ENCODE measurements at regions not wholly inside any gene's neighbourhood (a gene's known extent, or its start where the extent isn't known, plus 50 kb on each side); places are given as distances from the start of the nearest gene placed in this dataset.
A peak's percentile ranks its signal among the peaks of the same experiment; 100 is the strongest.
"Not testable (repeated sequence)": the region's sequence is repeated elsewhere in the genome, so short reads cannot be mapped to it uniquely, and the experiment has no call there.

DNA sequence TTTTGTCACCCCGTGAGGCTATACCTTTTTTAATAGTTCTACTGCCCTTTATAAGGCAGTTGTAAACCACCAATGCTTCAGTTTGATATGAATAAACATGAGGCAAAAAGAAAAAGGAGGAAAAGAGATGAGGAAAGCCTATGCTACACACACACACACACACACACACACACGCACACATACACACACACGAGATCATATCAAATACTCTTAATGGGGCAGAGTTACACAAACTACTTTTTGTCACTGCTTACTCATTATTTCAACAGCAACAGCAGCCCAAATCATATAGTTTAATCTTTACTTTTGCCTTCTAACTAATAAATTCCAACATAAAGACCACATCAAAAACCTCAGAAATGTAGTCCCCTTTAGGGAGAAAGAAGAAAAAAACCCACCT is 116.8 kb upstream of the PAM start:
- H3K9me3 Mint-ChIP-seq, result peaks cover 4 to 11% of the 10 kb centered on the region in 2 donors
- H3K27ac Mint-ChIP-seq, result no peak overlapping the region
- ATAC-seq (no peak), DNase-seq (ENCODE audit: low spot score in 2 of 2) (no peak)
- H3K36me3 Mint-ChIP-seq, result peaks cover 0 to 10% of the 10 kb centered on the region in 2 donors

DNA sequence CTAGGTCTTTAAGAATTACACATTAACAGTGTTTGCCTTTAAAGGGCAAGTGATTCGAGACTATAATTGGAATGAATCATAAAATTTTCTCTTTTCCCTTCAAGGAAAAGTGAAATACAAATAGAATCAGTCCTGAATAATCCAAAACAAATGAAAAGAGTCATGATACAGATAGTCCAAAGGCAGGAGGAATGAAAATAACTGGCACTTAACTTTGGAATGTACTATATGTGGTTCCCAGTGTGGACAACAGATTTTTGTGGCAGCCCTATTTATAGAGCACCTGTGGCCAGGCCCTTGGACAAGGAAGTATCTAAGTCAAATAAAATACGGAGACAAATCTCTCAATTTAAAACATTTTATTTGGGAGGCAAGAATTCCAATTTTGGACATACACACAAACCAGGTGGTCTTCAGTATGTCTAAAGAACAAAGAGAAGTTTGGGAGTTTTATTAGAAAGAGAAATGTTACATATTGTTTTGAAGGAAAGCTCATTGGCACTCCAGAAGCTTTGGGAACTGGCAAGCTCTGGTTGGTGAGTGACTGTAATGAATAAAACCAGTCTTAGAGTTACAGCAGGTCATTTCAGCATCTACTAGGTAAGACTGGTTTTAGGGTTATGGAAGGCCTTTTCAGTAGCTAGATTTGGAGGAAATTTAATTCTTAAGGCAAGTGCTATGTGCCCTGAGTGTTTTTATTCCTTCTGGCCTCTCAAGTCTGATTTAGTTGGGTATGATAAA is 116.0 kb upstream of the PAM start:
- ATAC-seq, result no peak
- DNase-seq (ENCODE audit: low spot score in 2 of 2), result no peak
- H3K36me3 Mint-ChIP-seq, result peaks cover 0 to 14% of the 10 kb centered on the region in 2 donors
- H3K27ac Mint-ChIP-seq, result no peak overlapping the region
- H3K9me3 Mint-ChIP-seq, result peaks cover 4 to 5% of the 10 kb centered on the region in 2 donors

- ATAC-seq, result no peak
- Mint-ChIP-seq H3K27ac (no peak overlapping the region), H3K9me3 (peaks cover 0 to 6% of the 10 kb centered on the region in 2 donors), H3K36me3 (no peaks in the 10 kb centered on the region)
- no peak for DNase-seq (ENCODE audit: low spot score in 2 of 2)
Observed at GRCh38 chr5:102649731-102650130, 105.4 kb upstream of the PAM start.

DNA sequence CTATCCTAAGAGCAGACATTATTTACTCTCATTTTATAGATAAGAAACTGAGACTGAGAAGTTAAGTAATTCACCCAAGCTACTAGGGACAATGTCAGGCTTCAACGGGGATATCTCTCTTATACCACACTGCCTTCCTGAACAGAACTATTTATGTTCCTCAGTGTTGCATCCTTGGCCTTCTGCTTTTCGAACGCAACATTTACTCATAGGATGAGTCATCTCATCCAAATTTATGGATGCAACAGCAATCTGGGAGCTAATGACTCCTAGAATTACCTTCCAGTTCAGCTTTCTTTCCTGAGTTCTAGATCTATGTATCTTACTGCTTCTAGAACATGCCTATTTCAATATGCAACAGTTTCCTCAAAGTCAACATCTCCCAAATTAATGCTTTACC is 103.6 kb upstream of the PAM start:
- Mint-ChIP-seq H3K36me3 (no peaks in the 10 kb centered on the region), H3K9me3 (peaks cover 0 to 5% of the 10 kb centered on the region in 2 donors), H3K27ac (no peak overlapping the region)
- no peak for DNase-seq (ENCODE audit: low spot score in 2 of 2)
- ATAC-seq, result no peak

DNA sequence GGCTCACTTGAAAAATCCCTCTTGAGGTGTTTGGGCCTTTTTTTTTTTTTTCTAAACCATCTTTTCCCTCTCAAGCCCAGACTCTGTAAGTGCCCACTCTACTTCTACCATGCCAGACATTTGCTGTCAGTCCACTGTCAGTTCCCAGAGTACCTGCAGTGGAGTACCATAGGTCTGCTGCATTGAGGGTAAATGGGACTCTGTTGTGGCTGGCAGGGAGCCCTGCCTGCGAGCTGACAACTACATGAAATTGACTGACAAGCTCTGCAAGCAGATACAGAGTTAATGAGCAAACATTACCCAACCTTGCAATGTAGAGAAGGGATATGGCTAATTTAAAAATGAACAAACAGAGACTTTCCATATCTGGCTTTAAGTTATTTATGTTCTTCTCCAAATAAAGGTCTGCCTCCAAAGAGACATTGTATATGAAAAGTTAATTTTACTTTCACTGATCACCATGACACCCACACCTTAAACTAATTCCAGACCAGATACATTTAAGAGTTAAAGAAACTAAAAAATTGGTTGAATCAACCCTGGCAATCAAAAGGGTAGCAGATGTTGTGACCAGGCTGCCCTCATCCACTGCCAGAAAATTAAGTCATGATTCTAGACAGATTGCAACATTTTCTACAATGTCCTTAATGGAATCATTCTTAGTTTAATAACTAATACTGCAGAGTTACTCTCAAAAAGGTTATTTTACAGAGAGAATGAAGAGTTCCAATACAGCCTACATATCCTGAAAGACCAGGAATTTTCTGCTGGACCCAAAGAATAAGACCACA is 100.4 kb upstream of the PAM start:
- DNase-seq (ENCODE audit: low spot score in 2 of 2) (no peak), ATAC-seq (no peak)
- Mint-ChIP-seq H3K27ac (no peak overlapping the region), H3K36me3 (no peaks in the 10 kb centered on the region), H3K9me3 (no peaks in the 10 kb centered on the region)

GRCh38 chr5:102659151-102659550 is 96.0 kb upstream of the PAM start:
- Mint-ChIP-seq H3K36me3 (no peaks in the 10 kb centered on the region), H3K27ac (no peak overlapping the region), H3K9me3 (no peaks in the 10 kb centered on the region)
- no peak for DNase-seq (ENCODE audit: low spot score in 2 of 2)
- ATAC-seq, result no peak

DNA sequence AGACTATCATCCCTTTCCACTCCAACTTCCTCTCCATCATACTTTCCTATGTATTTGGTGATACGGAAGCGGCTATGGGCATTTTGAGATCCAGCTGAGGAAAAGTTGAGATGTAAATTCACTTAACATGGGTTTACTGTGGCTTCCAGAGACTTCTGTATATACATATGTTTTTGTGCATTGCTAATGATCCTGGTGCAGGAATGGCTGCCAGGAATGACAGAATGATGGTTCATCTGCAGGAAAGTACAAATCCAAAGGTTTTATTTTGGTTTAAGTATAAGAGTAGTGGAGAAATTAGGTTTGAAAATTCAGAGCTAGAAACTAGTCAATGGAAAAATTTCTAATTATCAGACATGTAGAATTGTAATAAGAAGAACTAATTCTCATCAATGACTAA is 95.0 kb upstream of the PAM start:
- Mint-ChIP-seq H3K36me3 (no peaks in the 10 kb centered on the region), H3K27ac (no peak overlapping the region), H3K9me3 (no peaks in the 10 kb centered on the region)
- ATAC-seq (no peak), DNase-seq (ENCODE audit: low spot score in 2 of 2) (no peak)

GRCh38 chr5:102663749-102664530 is 91.2 kb upstream of the PAM start:
- H3K36me3 Mint-ChIP-seq, result no peaks in the 10 kb centered on the region
- DNase-seq (ENCODE audit: low spot score in 2 of 2), result no peak
- no peaks in the 10 kb centered on the region for H3K9me3 Mint-ChIP-seq
- ATAC-seq, result no peak
- H3K27ac Mint-ChIP-seq, result no peak overlapping the region

GRCh38 chr5:102664616-102665335 is 90.3 kb upstream of the PAM start:
- Mint-ChIP-seq H3K27ac (no peak overlapping the region), H3K36me3 (no peaks in the 10 kb centered on the region), H3K9me3 (no peaks in the 10 kb centered on the region)
- ATAC-seq (no peak), DNase-seq (ENCODE audit: low spot score in 2 of 2) (no peak)

GRCh38 chr5:102666164-102666946 is 88.8 kb upstream of the PAM start:
- ATAC-seq (no peak), DNase-seq (ENCODE audit: low spot score in 2 of 2) (no peak)
- no peaks in the 10 kb centered on the region for H3K9me3 Mint-ChIP-seq
- H3K36me3 Mint-ChIP-seq, result no peaks in the 10 kb centered on the region
- H3K27ac Mint-ChIP-seq, result no peak overlapping the region

DNA sequence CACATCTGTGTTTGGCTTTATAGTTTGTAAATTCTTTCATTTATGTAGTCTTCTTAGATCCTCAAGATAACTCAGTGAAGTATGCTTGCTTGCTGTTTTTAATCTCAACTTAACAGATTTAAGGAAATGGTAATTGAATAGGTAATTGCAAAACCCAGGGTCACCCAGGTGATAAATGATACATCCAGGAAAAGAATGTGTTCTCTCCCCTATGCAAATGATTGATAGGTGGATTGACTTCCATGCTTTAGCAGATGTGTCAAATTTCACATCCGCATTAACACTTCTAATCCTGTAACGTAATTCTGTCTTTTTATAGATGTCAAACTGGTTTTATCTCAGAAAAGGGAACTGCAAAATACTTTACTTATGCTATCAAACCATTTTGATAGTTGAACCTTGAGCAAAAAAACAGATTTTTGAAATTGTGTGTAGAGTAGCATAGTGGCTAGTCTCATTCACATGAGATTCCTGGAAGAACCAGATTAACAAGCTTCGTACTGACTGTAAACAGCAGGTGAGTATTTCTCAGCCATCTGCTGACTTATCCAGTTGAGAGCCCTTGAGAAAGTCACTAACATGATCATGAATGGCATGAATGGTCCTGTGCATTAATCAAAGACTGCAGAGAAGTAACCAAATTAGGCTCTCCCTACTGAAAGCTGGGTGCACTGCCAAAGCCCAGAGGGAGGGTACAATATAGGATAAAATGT is 86.7 kb upstream of the PAM start:
- no peak for DNase-seq (ENCODE audit: low spot score in 2 of 2)
- H3K36me3 Mint-ChIP-seq, result no peaks in the 10 kb centered on the region

GRCh38 chr5:102670224-102670836 is 84.8 kb upstream of the PAM start:
- no peak for ATAC-seq
- DNase-seq (ENCODE audit: low spot score in 2 of 2), result peak in 1 of 2 donors; percentile 15
- Mint-ChIP-seq H3K9me3 (no peaks in the 10 kb centered on the region), H3K27ac (no peak overlapping the region), H3K36me3 (no peaks in the 10 kb centered on the region)

More for the DNA sequence above, 86.7 kb upstream of the PAM start:
- no peak for ATAC-seq
- H3K27ac Mint-ChIP-seq, result no peak overlapping the region
- no peaks in the 10 kb centered on the region for H3K9me3 Mint-ChIP-seq

DNA sequence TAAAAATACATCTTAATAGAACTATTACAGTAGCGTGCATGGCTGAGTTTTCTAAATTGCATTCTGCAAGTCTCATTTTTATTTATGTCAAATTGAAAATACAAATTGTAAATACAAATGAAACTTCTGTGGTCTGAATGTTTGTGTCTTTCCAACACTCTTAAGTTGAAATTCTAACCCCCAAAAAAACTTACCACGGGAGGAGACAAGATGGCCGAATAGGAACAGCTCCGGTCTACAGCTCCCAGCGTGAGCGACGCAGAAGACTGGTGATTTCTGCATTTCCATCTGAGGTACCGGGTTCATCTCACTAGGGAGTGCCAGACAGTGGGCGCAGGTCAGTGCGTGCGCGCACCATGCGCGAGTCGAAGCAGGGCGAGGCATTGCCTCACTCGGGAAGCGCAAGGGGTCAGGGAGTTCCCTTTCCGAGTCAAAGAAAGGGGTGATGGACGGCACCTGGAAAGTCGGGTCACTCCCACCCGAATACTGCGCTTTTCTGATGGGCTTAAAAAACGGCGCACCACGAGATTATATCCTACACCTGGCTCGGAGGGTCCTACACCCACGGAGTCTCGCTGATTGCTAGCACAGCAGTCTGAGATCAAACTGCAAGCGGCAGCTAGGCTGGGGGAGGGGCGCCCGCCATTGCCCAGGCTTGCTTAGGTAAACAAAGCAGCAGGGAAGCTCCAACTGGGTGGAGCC is 83.9 kb upstream of the PAM start:
- H3K9me3 Mint-ChIP-seq; ATAC-seq; H3K27ac Mint-ChIP-seq; DNase-seq (ENCODE audit: low spot score in 2 of 2); H3K36me3 Mint-ChIP-seq: not testable (repeated sequence)

GRCh38 chr5:102678267-102679058 is 76.6 kb upstream of the PAM start:
- no peak overlapping the region for H3K27ac Mint-ChIP-seq
- no peaks in the 10 kb centered on the region for H3K36me3 Mint-ChIP-seq
- no peak for ATAC-seq
- no peaks in the 10 kb centered on the region for H3K9me3 Mint-ChIP-seq
- no peak for DNase-seq (ENCODE audit: low spot score in 2 of 2)
